MM.1S (cell line): ENCODE measurements at regions not wholly inside any gene's neighbourhood (a gene's known extent, or its start where the extent isn't known, plus 50 kb on each side); places are given as distances from the start of the nearest gene placed in this dataset.

Experiments used
- CTCF ChIP-seq: fragments of 300-600 bp; sonication (generic); IDR thresholded peaks from 2 replicates; pipeline ENCODE4 v1.5.1; 2016; ENCODE audit warnings: antibody characterized with exemption, low read length, mixed read lengths
- EZH2 ChIP-seq: fragments of 300-600 bp; sonication (generic); optimal IDR thresholded peaks from 2 replicates; pipeline ENCODE3; 2017; ENCODE audit warnings: low read depth, mild to moderate bottlenecking, antibody characterized with exemption, low read length, mixed read lengths

GRCh38 chr10:85098835-85099521 is 770.6 kb downstream of the CCSER2 start:
- TF ChIP-seq CTCF (no peak), EZH2 (no peak)
